CD4-positive, alpha-beta T cell treated with Interleukin-1 beta for 1 hour (primary cell): ENCODE measurements at regions not wholly inside any gene's neighbourhood (a gene's known extent, or its start where the extent isn't known, plus 50 kb on each side); places are given as distances from the start of the nearest gene placed in this dataset.
"Not testable (repeated sequence)": the region's sequence is repeated elsewhere in the genome, so short reads cannot be mapped to it uniquely, and the experiment has no call there.

Experiments used
- DNase-seq, 2 donors: peaks; one replicate each; pipeline ENCODE4 v3.0.0-alpha.2; 2020 to 2022

DNA sequence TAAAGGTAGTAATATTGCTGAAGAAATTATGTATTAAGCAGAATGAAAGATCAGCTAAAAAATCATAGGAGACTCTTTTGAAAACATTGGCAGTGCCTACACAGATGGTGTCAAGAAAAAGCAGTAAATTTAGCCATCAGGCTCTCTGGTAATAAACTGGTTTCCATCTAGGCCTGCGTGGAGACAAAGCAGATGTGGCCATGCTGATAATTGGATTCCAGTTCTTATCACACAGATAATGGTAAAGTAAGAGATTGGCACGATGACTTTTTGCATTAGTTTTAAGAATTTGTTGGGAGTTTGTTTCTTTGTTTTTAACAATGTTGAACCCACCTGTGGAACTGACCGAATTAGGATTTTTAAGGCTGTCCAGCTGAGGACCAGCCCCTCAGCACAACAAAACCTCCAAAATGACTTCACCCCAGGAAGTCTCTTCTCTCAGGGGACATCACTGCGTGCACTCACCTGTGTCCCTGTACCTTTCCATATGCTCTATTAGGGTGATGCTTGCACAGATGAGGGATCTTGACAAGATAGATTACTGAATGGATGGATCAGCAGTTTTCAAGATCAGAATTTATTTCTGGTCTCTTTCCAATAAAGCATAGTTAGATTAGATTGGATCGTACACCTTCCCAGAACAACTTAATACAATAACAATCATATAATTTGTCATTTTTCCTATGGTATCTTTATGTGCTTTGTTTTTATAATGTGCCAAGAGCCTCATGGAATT lies 69.1 kb upstream of the DNAJC10 start:
- DNase-seq, result no peak

- DNase-seq, result no peak
These were observed 68.6 kb upstream of the DNAJC10 start for GRCh38 chr2:182647499-182647787.

- DNase-seq, result no peak
These were observed 66.7 kb upstream of the DNAJC10 start for GRCh38 chr2:182649316-182649715.

- DNase-seq, result peak in 1 of 2 donors; percentile 7
These were observed 65.4 kb upstream of the DNAJC10 start for GRCh38 chr2:182650704-182651103.

DNA sequence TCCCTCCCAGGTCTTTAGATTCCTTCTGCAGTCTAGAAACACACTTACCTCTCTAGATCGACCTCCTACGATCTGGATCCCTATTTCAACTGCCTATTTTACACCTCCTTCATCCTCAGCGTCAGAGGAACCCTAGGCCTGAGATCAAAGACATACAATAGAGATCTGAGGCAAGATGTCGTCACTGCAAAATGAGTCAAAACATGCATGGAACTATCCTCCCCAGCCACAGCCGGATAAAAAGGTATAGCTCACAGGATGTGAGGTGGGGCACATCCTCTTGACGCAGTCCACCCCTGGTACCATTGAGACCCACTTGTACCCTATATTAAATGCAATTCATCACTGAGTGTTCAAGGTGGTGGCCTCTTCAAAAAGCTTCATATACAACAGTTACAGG lies 63.7 kb upstream of the DNAJC10 start:
- DNase-seq, result peak in 1 of 2 donors; percentile 8

DNA sequence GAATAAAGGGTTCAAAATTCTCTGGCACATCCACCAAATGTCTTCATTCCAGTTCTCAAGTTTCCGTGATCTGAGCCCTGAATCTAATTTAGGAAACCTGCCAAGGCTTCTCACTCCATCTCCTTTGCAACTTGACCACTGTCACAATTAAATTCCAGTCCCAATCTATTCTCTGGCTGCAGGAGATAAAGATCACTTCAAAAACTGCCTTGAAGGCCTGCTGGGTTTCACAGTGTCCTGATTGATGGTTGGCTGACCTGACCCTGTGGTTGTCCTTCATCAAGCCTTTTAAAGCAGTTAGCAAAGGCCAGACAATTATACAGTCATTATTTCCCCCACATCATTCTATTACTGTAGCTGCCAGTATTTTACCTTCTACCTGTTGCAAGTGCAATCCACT lies 60.3 kb upstream of the DNAJC10 start:
- DNase-seq, result no peak

GRCh38 chr2:182664212-182664611 lies 51.8 kb upstream of the DNAJC10 start:
- no peak for DNase-seq

DNA sequence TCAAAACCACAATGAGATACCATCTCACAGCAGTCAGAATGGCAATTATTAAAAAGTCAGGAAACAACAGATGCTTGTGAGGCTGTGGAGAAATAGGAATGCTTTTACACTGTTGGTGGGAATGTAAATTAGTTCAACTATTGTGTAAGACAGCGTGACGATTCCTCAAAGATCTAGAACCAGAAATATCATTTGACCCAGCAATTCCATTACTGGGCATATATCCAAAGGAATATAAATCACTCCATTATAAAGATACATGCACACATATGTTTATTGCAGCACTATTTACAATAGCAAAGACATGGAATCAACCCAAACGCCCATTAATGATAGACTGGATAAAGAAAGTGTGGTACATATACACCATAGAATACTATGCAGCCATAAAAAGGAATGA lies 50.6 kb upstream of the DNAJC10 start:
- DNase-seq, result not testable (repeated sequence)
